GM23338 (cell line): ENCODE measurements at regions not wholly inside any gene's neighbourhood (a gene's known extent, or its start where the extent isn't known, plus 50 kb on each side); places are given as distances from the start of the nearest gene placed in this dataset.

Experiments used
- ATAC-seq: fragments of 200-7000 bp; cut with Tn5 transposase; 3 replicates; pipeline ENCODE4 v1.9.1; 2020
- DNase-seq: peaks from one replicate; pipeline ENCODE4 v3.0.0-alpha.2; 2015; ENCODE audit warnings: low spot score
- H2AFZ ChIP-seq: fragments of 200-600 bp; sonication (generic); 2 replicates; pipeline ENCODE4 v1.8.0; 2016; ENCODE audit warnings: antibody characterized with exemption, mild to moderate bottlenecking, moderate library complexity
- H3F3A ChIP-seq: fragments of 200-600 bp; sonication (generic); replicated peaks from 2 replicates; pipeline ENCODE4 v1.8.0; 2017; ENCODE audit warnings: antibody characterized with exemption, mixed run types, low read depth
- H3K27ac ChIP-seq: fragments of 200-600 bp; sonication (generic); 2 replicates; pipeline ENCODE4 v1.6.1; 2016; ENCODE audit warnings: low read depth
- H3K27me3 ChIP-seq: fragments of 200-600 bp; sonication (generic); 2 replicates; pipeline ENCODE4 v1.8.0; 2016; ENCODE audit warnings: mild to moderate bottlenecking, mixed run types, moderate library complexity; ENCODE audit not compliant: insufficient read depth
- H3K36me3 ChIP-seq: fragments of 200-600 bp; sonication (generic); 2 replicates; pipeline ENCODE4 v1.8.0; 2016; ENCODE audit warnings: mild to moderate bottlenecking; ENCODE audit not compliant: insufficient read depth
- H3K4me1 ChIP-seq: fragments of 200-600 bp; sonication (generic); 2 replicates; pipeline ENCODE4 v1.8.0; 2016; ENCODE audit warnings: mild to moderate bottlenecking, moderate library complexity; ENCODE audit not compliant: insufficient read depth
- H3K4me2 ChIP-seq: fragments of 200-600 bp; sonication (generic); 2 replicates; pipeline ENCODE4 v1.7.1; 2017; ENCODE audit warnings: mixed run types
- H3K4me3 ChIP-seq: fragments of 200-600 bp; sonication (generic); 2 replicates; pipeline ENCODE4 v1.6.1; 2016; ENCODE audit warnings: mixed run types
- H3K79me2 ChIP-seq: fragments of 200-600 bp; sonication (generic); replicated peaks from 2 replicates; pipeline ENCODE4 v1.8.0; 2017; ENCODE audit warnings: mild to moderate bottlenecking; ENCODE audit not compliant: insufficient read depth
- H3K9me2 ChIP-seq: fragments of 200-600 bp; sonication (generic); 2 replicates; pipeline ENCODE4 v1.8.0; 2017; ENCODE audit not compliant: insufficient read depth
- H4K20me1 ChIP-seq: fragments of 200-600 bp; sonication (generic); replicated peaks from 2 replicates; pipeline ENCODE4 v1.8.0; 2017; ENCODE audit warnings: mild to moderate bottlenecking; ENCODE audit not compliant: insufficient read depth
- H3K27ac Mint-ChIP-seq: 2 replicates; pipeline ENCODE4 v1.8.0; 2020; ENCODE audit warnings: inconsistent platforms, mild to moderate bottlenecking, moderate library complexity, mixed read lengths
- H3K27me3 Mint-ChIP-seq: 3 replicates; pipeline ENCODE4 v1.8.0; 2022; ENCODE audit warnings: low read depth, mild to moderate bottlenecking, moderate library complexity, mixed read lengths, inconsistent platforms; ENCODE audit not compliant: insufficient read depth, poor library complexity
- H3K36me3 Mint-ChIP-seq: 3 replicates; pipeline ENCODE4 v1.8.0; 2021; ENCODE audit warnings: low read depth, mild to moderate bottlenecking, inconsistent platforms, moderate library complexity, mixed read lengths
- H3K4me1 Mint-ChIP-seq: 3 replicates; pipeline ENCODE4 v1.8.0; 2020; ENCODE audit warnings: mild to moderate bottlenecking, inconsistent platforms, mixed read lengths
- H3K4me3 Mint-ChIP-seq: 3 replicates; pipeline ENCODE4 v1.8.0; 2021; ENCODE audit warnings: moderate library complexity, mild to moderate bottlenecking, inconsistent platforms, mixed read lengths
- H3K9me3 Mint-ChIP-seq: 3 replicates; pipeline ENCODE4 v1.8.0; 2020; ENCODE audit warnings: moderate library complexity, mild to moderate bottlenecking, inconsistent platforms, mixed read lengths
- CREB1 ChIP-seq: fragments of 250-450 bp; sonication (Bioruptor Pico); IDR thresholded peaks from 2 replicates; pipeline ENCODE4 v1.5.0; 2020; ENCODE audit warnings: low read depth, mild to moderate bottlenecking, moderate library complexity
- EZH2 ChIP-seq: fragments of 200-600 bp; sonication (generic); IDR thresholded peaks from one replicate; pipeline ENCODE4 v1.8.0; 2017; ENCODE audit warnings: antibody characterized with exemption, mild to moderate bottlenecking, low read depth; ENCODE audit not compliant: unreplicated experiment
- EZH2phosphoT487 ChIP-seq: fragments of 200-600 bp; sonication (generic); IDR thresholded peaks from one replicate; pipeline ENCODE4 v1.8.1; 2018; ENCODE audit warnings: antibody characterized with exemption; ENCODE audit not compliant: unreplicated experiment
- JUNB ChIP-seq: IDR thresholded peaks from one replicate; pipeline ENCODE4 v1.6.1; 2016; ENCODE audit warnings: antibody characterized with exemption; ENCODE audit not compliant: unreplicated experiment
- NANOG ChIP-seq: IDR thresholded peaks from 2 replicates; pipeline ENCODE4 v1.6.1; 2016; ENCODE audit warnings: antibody characterized with exemption, borderline replicate concordance
- POLR2AphosphoS5 ChIP-seq: IDR thresholded peaks from 2 replicates; pipeline ENCODE4 v1.6.1; 2016; ENCODE audit warnings: antibody characterized with exemption, low read depth
- STAT1 ChIP-seq: IDR thresholded peaks from one replicate; pipeline ENCODE4 v1.6.1; 2016; ENCODE audit warnings: antibody characterized with exemption; ENCODE audit not compliant: unreplicated experiment
- ZNF114 ChIP-seq: fragments of 250-450 bp; sonication (Bioruptor Pico); IDR thresholded peaks from 2 replicates; pipeline ENCODE4 v1.5.0; 2020; ENCODE audit warnings: mild to moderate bottlenecking, moderate library complexity
- ZNF331 ChIP-seq: fragments of 250-450 bp; sonication (Bioruptor Pico); IDR thresholded peaks from 2 replicates; pipeline ENCODE4 v1.5.0; 2020; ENCODE audit warnings: low read depth, mild to moderate bottlenecking, moderate library complexity
- ZNF462 ChIP-seq: fragments of 250-450 bp; sonication (Bioruptor Pico); IDR thresholded peaks from 2 replicates; pipeline ENCODE4 v1.5.0; 2020; ENCODE audit warnings: mild to moderate bottlenecking, moderate library complexity
- TF ChIP-seq, protein P1 (sequence below): IDR thresholded peaks from one replicate; pipeline ENCODE4 v1.6.1; 2018; ENCODE audit warnings: antibody characterized with exemption; ENCODE audit not compliant: unreplicated experiment
- TF ChIP-seq, protein P2 (sequence below), 2 experiments: fragments of 200-600 bp in 1 of 2; sonication (generic) in 1 of 2; conservative IDR thresholded peaks; 2 replicates each; pipeline versions ENCODE4 v1.5.1 to v1.6.1; 2016 to 2017; ENCODE audit warnings: antibody characterized with exemption in 2 of 2, low read depth in 2 of 2, mild to moderate bottlenecking in 2 of 2, moderate library complexity in 1 of 2
- TF ChIP-seq, protein P3 (sequence below): IDR thresholded peaks from 2 replicates; pipeline ENCODE4 v1.6.1; 2016; ENCODE audit warnings: antibody characterized with exemption

DNA sequence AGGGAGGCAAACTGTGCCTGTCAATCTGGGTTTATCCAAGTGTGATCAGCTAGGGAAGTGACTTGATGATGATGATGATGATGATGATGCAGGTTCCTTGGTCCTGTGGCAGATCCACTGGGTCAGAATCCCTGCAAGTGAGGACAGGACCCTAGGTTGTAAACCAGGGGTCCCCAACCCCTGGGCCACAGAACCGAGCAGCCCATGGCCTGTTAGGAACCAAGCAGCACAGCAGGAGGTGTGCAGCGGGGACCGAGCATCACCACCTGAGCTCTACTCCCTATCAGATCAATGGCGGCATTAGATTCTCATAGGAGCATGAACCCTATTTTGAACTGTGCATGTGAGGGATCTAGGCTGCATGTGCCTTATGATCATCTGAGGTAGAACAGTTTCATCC is 144.7 kb upstream of the PDE1C start (continued):
- no peak for TF ChIP-seq ZNF114 (CRISPR knock-in tag)
- TF ChIP-seq NANOG: no peak
- no peak for TF ChIP-seq JUNB
- no peak for TF ChIP-seq CREB1
- no peak for TF ChIP-seq EZH2
- no peak for TF ChIP-seq STAT1

- H3K4me3 Mint-ChIP-seq: no peak overlapping the region
- no peaks in the 10 kb centered on the region for H3K36me3 Mint-ChIP-seq
- Histone ChIP-seq H3K36me3 (no peaks in the 10 kb centered on the region), H3F3A (no peaks in the 10 kb centered on the region), H4K20me1 (peaks cover 3% of the 10 kb centered on the region), H3K27ac (no peak overlapping the region), H3K4me2 (no peak overlapping the region), H3K27me3 (0 out of 2 replicates have a peak, but pooled peaks cover 8% of the 10 kb centered on the region), H3K4me1 (0 out of 2 replicates have a peak, but pooled peaks cover under 1% of the 10 kb centered on the region), H3K9me2 (no peaks in the 10 kb centered on the region), H2AFZ (no peak overlapping the region), H3K79me2 (no peaks in the 10 kb centered on the region), H3K4me3 (no peak overlapping the region)
- TF ChIP-seq EZH2phosphoT487: no peak
- TF ChIP-seq CREB1: no peak
- TF ChIP-seq, protein P1, sequence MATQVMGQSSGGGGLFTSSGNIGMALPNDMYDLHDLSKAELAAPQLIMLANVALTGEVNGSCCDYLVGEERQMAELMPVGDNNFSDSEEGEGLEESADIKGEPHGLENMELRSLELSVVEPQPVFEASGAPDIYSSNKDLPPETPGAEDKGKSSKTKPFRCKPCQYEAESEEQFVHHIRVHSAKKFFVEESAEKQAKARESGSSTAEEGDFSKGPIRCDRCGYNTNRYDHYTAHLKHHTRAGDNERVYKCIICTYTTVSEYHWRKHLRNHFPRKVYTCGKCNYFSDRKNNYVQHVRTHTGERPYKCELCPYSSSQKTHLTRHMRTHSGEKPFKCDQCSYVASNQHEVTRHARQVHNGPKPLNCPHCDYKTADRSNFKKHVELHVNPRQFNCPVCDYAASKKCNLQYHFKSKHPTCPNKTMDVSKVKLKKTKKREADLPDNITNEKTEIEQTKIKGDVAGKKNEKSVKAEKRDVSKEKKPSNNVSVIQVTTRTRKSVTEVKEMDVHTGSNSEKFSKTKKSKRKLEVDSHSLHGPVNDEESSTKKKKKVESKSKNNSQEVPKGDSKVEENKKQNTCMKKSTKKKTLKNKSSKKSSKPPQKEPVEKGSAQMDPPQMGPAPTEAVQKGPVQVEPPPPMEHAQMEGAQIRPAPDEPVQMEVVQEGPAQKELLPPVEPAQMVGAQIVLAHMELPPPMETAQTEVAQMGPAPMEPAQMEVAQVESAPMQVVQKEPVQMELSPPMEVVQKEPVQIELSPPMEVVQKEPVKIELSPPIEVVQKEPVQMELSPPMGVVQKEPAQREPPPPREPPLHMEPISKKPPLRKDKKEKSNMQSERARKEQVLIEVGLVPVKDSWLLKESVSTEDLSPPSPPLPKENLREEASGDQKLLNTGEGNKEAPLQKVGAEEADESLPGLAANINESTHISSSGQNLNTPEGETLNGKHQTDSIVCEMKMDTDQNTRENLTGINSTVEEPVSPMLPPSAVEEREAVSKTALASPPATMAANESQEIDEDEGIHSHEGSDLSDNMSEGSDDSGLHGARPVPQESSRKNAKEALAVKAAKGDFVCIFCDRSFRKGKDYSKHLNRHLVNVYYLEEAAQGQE: no peak
- TF ChIP-seq ZNF462 (CRISPR knock-in tag): no peak
- no peak for TF ChIP-seq EZH2
- TF ChIP-seq ZNF114 (CRISPR knock-in tag): no peak
- TF ChIP-seq NANOG: no peak
- TF ChIP-seq, protein P2, sequence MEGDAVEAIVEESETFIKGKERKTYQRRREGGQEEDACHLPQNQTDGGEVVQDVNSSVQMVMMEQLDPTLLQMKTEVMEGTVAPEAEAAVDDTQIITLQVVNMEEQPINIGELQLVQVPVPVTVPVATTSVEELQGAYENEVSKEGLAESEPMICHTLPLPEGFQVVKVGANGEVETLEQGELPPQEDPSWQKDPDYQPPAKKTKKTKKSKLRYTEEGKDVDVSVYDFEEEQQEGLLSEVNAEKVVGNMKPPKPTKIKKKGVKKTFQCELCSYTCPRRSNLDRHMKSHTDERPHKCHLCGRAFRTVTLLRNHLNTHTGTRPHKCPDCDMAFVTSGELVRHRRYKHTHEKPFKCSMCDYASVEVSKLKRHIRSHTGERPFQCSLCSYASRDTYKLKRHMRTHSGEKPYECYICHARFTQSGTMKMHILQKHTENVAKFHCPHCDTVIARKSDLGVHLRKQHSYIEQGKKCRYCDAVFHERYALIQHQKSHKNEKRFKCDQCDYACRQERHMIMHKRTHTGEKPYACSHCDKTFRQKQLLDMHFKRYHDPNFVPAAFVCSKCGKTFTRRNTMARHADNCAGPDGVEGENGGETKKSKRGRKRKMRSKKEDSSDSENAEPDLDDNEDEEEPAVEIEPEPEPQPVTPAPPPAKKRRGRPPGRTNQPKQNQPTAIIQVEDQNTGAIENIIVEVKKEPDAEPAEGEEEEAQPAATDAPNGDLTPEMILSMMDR (conservative IDR thresholded peaks at IDR 0.05; ENCODE audit: low read depth in 2 of 2): no peak
- TF ChIP-seq POLR2AphosphoS5: no peak
- no peak for TF ChIP-seq STAT1
- TF ChIP-seq, protein P3, sequence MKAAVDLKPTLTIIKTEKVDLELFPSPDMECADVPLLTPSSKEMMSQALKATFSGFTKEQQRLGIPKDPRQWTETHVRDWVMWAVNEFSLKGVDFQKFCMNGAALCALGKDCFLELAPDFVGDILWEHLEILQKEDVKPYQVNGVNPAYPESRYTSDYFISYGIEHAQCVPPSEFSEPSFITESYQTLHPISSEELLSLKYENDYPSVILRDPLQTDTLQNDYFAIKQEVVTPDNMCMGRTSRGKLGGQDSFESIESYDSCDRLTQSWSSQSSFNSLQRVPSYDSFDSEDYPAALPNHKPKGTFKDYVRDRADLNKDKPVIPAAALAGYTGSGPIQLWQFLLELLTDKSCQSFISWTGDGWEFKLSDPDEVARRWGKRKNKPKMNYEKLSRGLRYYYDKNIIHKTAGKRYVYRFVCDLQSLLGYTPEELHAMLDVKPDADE: no peak
- TF ChIP-seq JUNB: no peak
- no peak for TF ChIP-seq ZNF331
- no peak for ATAC-seq
- DNase-seq: no peak
- peaks cover 7% of the 10 kb centered on the region for H3K27me3 Mint-ChIP-seq
- H3K9me3 Mint-ChIP-seq: no peaks in the 10 kb centered on the region
- peaks cover 4% of the 10 kb centered on the region for H3K4me1 Mint-ChIP-seq
- no peak overlapping the region for H3K27ac Mint-ChIP-seq
These were observed 142.1 kb upstream of the PDE1C start for GRCh38 chr7:32212321-32212720.
